ENCODE measurements at regions not wholly inside any gene's neighbourhood (a gene's known extent, or its start where the extent isn't known, plus 50 kb on each side); places are given as distances from the start of the nearest gene placed in this dataset.
"Not testable (repeated sequence)": the region's sequence is repeated elsewhere in the genome, so short reads cannot be mapped to it uniquely, and the experiment has no call there.

DNA sequence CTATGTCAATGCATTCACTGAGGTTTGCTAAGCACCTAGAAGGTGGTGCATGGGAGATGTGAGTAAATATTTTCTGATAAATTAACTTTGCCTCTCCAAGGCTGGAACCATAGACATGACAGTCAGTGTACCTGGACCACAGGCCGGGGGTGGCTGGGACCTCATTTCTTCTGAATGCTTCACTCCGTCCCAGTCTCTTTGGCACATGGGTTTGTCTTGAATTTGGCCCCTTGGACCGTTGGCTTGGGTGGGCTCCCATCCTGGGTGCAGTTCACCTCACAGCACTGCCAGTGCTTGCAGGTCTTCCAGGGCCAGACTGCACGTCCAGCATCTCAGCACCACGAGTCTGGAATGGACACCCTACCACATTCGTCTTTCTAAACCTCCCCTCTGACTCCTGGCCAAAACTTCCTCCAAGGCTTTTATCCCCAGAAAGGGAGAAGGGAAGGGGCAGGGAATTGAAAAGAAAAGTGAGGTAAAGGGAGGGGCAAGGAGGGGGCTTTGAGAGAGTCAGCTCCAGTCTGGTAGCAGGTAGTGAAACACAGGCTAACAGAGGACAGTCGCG is 267.8 kb downstream of the MED10 start:
- no peak for DNase-seq (ENCODE audit: low spot score)

DNA sequence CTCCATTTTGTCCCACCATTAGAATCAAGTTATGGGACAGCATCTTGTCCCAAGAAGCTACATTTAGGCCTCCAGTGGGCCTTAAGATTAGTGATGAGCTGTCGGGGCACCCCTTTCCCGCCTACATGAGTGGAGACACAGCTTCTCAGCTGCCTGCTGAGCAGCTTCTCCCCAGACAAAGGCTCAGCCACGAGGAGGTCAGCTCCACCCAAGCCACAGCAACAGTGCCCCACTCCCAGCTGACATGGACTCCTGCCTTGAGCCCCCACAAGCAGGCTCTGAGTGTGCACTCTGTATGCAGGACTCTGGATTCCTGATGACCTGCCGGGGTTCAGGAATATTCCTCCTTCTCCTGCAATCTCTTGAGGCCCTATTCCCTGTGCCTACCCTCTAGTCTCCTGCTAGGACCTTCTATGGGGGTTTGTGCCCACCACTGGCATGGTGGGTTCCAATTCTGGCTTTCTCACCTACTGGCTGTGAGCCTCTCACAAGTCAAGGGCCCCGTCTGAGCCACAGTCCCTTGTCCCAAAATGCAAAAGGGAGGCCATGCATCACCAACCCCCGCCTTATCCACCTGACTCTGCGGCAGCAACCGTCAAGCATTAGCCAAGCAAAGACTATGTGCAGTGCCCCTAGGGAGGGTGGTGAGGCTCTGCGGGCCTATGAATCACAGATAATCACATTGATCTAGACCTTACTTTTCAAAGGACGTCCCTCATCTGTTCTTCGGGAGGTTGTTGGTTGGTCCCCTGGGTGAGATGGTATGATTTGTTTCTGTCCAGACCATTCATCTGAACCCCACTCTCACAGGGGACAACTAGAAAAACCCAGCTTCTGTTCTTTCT is 269.1 kb downstream of the MED10 start:
- DNase-seq (ENCODE audit: low spot score): no peak

DNA sequence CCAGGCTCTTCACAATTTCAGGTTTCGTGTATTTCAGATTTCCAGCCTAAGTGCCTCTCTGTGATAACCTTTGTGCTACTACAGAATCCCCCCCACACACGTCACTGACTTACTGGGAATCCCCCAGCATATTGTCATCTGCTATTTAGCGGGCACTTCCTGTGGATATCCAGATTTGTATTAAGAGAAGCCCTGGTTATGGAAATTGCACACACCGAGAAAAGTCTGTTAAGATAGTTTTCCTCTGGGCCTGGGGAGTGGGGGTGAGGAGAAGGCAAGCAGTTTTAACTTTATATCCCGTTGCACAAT is 269.9 kb downstream of the MED10 start:
- no peak for DNase-seq (ENCODE audit: low spot score)

DNA sequence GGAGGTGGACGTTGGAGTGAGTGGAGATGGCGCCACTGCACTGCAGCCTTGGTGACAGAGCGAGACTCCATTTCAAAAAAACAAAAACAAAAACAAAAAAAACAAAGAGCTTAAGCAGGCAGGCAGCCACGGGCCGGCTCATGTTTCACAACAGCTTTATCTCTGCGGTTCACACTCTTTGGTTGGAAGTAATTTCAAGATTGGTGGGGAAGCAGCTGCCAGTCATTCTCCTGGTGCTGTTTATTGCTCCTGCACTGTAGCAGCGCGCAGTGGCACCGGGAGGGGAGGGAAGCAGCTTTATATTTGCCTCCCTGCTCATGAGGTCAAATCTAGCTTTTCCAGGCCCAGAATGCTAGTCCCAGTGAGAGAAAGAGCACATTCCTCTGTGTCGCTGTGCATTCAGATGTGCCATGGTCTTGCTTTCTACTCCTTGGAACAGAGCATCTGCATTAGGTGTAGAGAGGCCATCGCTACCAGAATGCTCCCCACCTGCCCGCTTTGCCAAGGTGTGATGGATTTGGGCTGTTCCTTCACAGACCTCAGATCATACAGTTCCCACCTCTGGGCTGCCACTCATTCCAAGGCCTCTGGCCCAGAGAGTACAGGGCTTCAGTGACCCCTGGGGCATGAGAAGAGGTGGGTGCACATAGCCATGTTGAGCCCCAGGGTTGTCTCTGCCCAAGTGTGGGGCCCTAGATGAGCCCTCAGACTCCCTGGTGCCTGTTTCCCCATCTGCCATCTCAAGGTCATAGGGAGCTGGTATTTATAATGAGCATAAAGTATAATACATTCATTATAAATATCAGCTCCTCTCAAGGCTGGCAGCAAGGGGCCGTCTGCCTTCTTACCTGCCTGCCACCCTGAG is 270.4 kb downstream of the MED10 start:
- no peak for DNase-seq (ENCODE audit: low spot score)

DNA sequence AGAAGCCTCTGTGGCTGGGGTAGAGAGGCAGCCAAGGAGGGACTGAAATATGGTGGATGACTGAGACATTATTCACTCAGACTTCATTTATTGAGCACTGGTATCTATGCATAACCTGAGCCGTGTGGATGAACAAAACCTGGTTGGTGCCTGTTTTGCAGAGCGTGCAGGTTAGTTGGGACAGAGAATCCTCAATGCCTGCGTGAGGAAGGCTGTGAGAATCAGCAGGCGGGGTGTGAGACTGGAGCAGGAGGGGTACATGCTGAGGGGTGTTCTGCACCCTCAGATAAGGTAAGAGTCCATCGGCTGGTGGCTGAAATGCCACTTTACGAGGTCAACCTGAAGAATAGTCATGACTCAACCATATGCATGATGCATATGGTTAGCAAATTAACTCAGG is 271.6 kb downstream of the MED10 start:
- no peak for DNase-seq (ENCODE audit: low spot score)

DNA sequence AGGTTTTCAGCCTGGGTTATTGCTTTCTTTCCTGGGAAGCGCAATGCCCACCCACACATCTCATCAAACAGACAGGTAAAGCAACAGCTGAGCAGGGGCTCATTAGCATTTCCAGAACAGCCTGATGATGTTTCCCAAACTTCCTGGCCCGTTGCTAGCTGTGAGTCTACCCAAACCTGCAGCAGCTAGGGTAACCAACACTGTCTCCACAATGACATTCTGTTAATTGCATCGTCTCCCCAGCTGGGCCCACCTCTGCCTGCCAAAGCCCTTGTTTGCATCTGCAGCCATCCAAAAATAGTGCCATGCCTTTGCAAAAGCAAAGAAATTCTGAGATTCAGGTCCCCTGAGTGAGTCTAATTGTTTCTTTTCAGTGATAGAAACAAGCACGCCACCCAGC is 273.0 kb downstream of the MED10 start:
- no peak for DNase-seq (ENCODE audit: low spot score)

DNA sequence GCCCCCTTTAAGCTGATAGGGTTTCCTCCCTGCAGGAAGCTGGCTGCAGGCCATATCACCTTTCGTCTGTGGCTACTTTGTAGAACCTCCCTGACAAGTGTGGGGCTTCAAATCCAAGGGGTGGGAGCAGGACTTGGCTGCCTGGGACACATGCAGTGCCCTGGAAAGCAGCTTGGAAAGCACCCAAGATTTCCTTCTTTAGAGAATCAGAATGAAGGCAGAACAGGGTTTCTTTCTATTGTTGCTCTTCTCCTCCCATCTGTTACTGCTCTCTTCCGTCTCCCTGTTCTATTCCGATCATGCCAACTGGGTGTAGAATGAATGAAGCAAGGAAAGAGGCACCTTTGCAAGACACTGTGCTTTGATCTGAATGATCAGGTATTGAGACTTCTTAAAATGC is 282.2 kb downstream of the MED10 start:
- DNase-seq (ENCODE audit: low spot score): no peak

DNA sequence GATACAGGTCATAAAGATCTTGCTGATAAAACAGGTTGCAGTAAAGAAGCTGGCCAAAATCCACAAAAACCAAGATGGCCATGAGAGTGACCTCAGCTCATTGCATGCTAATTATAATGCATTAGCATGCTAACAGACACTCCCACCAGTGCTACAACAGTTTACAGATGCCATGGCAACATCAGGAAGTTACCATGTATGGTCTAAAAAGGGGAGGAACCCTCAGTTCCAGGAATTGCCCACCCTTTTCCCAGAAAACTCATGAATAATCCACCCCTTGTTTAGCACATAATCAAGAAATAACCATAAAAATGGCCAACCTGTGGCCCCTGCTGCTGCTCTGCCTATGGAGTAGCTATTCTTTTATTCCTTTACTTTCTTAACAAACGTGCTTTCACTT is 284.2 kb downstream of the MED10 start:
- DNase-seq (ENCODE audit: low spot score): not testable (repeated sequence)

DNA sequence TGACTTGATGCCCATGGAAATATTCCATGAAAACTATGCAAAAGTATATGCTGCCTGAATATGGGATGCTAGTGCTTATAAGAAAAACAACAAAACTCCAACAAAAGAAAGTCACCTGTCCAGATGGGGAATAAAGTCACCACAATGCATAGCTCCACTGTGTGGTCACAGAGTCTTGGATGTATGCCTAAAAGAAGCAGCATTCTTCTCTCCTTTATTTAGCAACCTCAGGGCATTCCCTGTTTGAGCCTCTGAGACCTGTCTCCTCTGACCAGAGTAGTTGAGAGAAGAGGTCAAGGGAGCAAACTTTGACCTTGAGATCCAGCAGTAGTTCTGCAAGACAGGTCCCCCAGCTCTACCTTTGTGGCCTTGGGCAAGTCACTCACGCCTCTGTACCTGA is 287.5 kb downstream of the MED10 start:
- DNase-seq (ENCODE audit: low spot score): no peak

DNA sequence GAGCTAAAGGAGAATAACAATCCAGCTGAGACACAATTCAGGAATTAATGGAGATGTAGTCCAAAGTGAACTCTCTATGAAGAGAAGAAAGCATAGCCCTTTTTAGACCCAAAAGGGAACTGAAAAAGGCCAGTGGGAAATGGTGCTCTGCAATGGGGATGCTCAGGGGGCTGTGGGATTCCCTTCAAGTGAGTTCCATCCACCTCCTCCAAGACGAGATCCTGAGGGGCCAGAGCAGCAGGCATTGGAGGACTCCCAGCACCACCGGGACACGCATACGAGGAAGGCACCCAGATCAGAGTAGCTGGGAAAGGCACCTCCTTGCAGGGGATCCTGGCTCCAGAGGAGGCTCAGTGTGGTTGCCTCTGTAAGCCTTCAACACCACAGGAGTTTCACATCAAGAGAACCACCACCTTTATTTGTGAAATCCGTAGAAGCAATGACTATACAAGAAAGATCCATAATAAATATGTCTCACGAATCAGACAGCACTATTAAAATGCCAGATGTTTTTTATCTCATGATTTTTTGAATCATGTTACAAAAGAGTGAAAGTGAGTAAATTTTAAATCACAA is 288.2 kb downstream of the MED10 start:
- DNase-seq (ENCODE audit: low spot score): no peak

DNA sequence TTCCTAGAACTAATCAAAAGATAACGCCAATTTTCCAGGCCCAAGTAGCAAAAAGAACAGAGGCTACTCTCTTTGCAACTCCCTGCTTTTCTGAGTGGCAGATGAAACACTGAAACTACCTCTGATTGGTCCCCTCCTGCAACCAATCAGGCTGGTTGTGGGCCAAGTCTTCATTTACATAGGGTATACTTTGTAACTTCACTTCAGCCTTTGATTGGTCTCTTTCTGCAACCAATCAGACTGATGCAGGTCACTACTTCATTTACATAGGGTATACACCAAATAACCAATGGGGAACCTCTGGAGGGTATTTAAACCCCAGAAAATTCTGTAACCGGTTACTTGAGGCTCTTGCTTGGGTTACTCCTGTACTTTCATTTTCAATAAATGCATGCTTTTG is 289.6 kb downstream of the MED10 start:
- DNase-seq (ENCODE audit: low spot score): no peak

DNA sequence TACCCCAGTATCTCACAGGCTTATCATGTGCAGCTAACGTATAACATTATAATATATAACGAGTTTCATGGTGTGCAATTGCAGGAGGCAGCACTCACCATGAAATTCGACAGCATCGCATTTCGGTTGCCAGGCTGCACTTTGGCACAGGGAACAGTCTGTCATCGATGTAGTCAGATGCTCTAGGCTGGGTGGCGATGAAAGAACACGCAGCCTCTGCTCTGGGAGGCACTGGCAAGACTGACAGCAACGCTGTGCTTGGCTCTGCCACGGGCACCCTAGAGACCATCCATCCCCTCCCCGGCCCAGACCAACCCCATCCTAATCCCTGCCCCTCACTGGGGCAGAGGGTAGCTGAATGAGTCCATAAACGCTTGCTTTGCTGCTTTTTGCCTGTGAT is 290.8 kb downstream of the MED10 start:
- DNase-seq (ENCODE audit: low spot score): no peak

DNA sequence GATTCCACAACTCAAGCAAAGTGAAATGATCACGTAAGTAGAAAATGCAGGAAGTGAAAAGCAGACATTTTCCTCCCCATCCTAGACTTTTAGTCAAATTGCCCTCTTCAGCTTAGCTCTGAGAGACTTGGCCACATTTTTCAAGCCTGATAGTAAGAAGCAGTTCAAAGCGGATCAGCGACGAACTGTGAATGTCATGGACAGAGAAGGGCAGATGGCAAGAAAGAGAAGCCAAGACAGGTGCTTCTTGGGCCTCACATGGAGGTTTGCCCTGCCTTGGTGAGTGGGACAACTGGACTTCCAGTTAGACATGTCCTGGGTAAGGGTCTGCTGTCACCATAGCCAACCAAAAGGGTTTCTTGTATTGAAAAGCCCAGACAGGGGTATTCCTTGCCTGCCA is 291.5 kb downstream of the MED10 start:
- no peak for DNase-seq (ENCODE audit: low spot score)

DNA sequence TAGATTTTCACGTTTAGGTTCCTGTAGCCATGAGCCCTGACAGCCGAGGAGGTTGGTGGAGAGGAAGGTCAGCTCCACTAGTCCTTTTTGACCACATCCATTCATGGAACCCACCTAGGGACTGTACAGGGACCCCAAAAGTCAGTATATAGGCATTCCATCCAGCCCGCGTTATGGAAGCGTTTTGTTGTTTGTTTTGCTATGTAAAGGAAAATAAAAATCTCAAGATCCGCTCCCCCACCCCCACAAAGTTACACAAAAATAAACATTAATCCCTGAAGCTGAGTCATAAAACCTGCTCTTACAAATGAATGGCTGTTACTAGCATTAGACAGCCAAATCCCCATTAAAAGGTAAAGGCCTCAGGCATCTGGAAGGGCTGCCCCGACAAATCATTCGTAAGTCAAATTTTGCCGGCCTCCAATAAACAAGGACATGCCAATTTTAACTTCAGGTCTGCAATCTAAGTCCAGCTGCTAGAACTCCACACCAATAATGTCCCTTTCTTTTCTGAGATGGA is 292.9 kb downstream of the MED10 start:
- no peak for DNase-seq (ENCODE audit: low spot score)

DNA sequence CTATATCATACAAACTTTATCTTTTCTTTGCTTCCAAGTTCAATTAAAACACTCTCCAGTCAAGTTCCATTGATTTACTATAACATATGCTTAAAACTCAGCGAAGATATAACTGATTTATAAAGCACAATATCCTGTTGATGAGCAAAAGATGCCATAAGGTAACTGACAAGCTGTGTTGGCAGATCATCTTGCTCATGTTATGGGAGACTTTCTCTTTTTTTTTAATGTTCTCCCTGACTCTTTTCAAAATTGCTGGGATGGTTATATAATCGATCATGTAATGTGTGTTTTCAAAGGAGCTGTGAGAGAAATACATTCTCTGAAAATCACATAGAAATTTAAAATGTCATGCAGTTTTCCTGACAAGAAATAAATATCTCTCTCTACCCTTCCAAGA is 293.5 kb downstream of the MED10 start:
- DNase-seq (ENCODE audit: low spot score): no peak

DNA sequence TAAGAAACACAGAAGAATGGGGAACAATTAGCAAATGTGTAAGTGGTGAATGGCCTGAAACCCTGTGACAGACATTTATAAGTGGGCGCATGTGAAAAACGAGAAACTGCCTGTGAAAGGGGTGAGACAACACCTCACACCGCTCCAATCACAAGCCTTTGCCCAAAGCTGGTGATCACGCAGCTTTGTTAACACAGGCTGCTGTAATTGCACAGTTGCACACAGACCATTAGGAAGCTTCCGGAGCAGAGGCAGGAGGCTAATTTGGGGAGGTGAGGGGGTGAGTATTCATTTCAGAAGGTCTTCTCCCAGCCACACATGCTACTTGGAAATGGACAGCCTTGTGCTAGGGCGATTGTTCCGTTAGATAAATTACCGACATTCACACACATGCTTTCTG is 294.0 kb downstream of the MED10 start:
- DNase-seq (ENCODE audit: low spot score): no peak

DNA sequence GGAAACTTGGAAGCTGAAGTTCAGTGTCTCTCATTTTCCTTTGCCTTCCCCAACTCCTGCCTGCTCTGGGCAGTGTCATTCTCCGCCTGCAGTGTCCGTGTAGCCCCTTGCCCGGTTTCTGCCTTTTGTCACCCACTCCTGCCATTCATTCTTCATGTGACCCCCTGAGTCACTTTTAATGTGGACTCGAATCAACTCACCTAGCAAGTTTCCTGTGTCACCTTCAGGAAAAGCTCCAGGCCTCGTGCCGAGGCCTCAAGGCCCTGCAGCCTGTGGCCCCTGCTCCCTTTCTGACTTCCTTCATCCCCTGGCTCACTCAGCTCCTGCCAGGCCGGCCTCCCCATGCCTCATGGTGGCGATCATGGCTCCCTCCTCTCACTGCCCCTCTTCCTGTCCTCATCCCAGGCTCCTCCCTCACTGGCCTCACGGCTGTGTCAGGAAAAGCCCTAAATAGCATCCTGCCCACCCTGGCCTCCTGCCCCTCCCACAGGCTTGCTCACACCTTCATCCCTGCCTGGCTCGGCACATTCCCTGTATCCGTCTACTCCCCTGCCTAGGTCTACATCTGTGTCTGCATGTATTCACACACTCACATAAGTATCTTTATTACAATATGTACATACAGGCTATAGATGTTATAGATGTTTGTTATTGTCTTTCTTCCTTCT is 294.9 kb downstream of the MED10 start:
- no peak for DNase-seq (ENCODE audit: low spot score)

DNA sequence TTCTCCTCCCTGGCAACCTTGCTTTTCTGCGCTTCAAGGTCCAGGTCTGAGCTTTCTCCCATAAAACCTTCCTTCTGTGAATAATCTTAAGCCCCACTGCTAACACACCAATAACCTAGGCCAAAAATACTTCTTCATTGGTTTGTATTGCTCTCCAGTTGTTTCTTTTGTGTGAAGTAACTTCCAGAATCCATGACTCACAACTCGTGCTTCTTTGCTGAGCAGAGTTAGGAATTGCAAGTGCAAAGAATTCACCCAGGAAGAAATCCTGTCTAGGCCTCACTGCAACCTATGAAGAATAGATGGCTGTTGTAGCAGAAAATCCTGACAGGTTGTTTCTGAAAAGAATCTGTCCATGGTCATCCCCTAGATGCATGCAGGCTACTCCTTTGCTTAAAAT is 295.7 kb downstream of the MED10 start:
- DNase-seq (ENCODE audit: low spot score): no peak

DNA sequence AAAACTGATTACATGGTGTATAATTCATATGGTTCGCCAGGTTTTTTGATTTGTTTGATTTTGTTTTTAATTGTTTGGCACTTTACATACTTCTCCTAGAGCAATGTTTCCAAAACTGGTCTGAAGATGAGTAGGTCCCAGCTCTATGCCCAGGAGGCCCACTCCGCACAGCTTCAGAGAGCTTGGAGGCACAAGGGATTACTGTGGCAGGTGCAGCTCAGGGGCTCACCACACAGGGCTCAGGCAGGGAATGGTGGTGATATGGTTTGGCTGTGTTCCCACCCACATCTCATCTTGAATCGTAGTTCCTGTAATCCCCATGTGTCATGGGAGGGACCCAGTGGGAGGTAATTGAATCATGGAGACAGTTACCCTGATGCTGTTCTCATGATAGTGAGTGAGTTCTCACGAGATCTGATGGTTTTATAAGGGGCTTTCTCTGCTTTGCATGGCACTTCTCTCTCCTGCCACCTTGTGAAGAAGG is 296.6 kb downstream of the MED10 start:
- no peak for DNase-seq (ENCODE audit: low spot score)

DNA sequence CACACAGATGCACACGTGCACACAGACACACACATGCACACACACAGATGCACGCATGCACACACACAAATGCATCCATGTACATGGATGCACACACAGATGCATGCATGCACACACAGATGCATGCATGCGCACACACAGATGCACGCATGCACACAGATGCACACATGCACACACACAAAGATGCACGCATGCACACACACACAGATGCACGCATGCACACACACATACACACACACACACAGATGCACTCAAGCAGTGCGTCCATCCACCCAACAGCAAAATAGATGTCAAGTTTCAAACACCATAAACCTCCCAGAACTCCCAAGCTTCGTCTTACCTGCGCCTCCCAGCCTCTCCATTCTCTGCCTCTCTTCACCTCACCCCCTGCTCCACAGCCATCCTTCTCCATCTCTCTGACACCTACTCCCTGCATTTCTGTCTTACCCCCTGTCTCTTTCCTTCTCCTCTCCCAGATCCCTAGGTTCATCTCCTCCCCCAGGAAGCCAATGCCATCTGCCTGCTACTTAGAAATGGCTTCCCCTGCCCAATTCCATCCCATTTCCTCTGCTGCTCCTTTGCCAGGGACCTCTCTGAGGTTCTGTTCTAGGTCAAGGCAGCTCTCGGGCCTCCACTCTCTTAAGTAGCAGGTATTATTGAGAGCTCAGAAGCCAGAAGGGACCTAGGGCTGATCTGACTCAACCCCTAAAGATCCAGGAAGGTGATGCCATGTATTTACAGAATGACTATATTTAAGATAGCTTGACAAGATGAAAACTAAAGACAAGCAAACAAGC is 297.2 kb downstream of the MED10 start:
- no peak for DNase-seq (ENCODE audit: low spot score)

DNA sequence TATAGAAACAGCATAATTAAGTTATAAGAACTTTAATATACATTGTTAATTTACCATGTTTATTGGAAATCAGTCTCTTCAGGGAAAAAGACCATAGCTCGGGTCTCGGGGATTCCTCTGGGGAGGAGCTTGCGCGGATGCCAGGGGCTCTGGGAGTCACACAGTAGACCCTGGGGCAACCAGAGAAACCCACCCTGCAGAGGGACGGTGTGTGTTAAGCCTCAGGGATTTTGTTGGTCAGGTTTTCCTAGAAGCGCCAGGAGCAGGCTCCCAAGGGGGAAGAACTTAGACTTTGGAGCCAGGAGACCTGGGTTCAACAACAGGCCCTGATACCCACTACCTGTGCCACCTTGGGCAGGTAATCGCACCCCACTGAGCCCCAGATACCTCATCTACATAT is 297.9 kb downstream of the MED10 start:
- DNase-seq (ENCODE audit: low spot score): no peak
